Lower leg skin (tissue), 3 donors: ENCODE measurements at regions not wholly inside any gene's neighbourhood (a gene's known extent, or its start where the extent isn't known, plus 50 kb on each side); places are given as distances from the start of the nearest gene placed in this dataset.

Source experiments
- POLR2A ChIP-seq, 2 donors: fragments of 450-650 bp; IDR thresholded peaks; one replicate each; pipeline ENCODE4 v1.6.1; 2016 to 2017; ENCODE audit warnings: antibody characterized with exemption in 2 of 2, mild to moderate bottlenecking in 1 of 2, moderate library complexity in 1 of 2
- TF ChIP-seq, protein P1 (sequence below), 3 donors: fragments of 450-650 bp; IDR thresholded peaks; one replicate each; pipeline ENCODE4 v1.5.1; 2016; ENCODE audit warnings: antibody characterized with exemption in 3 of 3, mild to moderate bottlenecking in 3 of 3, moderate library complexity in 2 of 3

DNA sequence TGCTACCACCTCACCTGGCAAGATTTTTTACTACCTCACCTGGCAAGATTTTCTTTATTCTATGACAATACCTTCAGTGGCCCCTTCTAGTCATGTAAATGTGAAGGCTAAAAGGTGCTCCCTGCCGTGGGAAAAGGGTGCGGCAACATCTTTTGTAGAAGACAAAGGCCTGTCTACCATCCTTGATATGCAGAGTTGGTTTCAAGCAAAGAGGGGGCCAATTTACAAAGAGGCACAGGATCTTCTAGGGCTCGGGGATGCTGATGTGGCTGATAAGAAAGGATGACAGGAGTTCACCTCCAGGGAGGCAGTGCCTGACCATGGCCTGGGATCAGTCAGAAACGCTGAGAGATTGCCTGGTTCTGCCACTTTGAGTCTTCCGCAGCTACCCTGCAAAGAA, 165.4 kb upstream of the SLC1A4 start:
- TF ChIP-seq, protein P1, sequence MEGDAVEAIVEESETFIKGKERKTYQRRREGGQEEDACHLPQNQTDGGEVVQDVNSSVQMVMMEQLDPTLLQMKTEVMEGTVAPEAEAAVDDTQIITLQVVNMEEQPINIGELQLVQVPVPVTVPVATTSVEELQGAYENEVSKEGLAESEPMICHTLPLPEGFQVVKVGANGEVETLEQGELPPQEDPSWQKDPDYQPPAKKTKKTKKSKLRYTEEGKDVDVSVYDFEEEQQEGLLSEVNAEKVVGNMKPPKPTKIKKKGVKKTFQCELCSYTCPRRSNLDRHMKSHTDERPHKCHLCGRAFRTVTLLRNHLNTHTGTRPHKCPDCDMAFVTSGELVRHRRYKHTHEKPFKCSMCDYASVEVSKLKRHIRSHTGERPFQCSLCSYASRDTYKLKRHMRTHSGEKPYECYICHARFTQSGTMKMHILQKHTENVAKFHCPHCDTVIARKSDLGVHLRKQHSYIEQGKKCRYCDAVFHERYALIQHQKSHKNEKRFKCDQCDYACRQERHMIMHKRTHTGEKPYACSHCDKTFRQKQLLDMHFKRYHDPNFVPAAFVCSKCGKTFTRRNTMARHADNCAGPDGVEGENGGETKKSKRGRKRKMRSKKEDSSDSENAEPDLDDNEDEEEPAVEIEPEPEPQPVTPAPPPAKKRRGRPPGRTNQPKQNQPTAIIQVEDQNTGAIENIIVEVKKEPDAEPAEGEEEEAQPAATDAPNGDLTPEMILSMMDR (IDR thresholded peaks at IDR 0.05) = no peak
- no peak for TF ChIP-seq POLR2A (IDR thresholded peaks at IDR 0.05)
